ENCODE measurements at regions not wholly inside any gene's neighbourhood (a gene's known extent, or its start where the extent isn't known, plus 50 kb on each side); places are given as distances from the start of the nearest gene placed in this dataset.

DNA sequence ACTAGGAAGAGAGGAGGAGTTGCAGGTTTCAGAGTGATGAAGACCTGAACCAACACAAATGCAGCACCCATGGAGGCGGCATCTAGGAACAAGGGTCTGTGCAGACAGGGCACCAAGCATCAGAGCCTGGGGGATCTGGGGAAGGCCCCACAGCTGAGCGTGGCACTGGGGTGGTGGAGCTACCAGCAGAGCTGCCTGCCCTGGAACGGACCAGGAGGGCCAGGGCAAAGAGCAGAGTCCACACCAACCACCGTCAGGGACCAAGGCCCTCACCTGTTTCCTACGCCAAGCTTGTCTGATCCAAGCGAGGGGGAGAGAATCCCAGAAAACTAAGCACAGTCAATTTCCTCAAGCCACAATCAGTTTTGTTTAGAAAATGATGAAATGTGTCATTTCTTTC, 79.0 kb upstream of the SYT6 start:
- TF ChIP-seq, protein P1, sequence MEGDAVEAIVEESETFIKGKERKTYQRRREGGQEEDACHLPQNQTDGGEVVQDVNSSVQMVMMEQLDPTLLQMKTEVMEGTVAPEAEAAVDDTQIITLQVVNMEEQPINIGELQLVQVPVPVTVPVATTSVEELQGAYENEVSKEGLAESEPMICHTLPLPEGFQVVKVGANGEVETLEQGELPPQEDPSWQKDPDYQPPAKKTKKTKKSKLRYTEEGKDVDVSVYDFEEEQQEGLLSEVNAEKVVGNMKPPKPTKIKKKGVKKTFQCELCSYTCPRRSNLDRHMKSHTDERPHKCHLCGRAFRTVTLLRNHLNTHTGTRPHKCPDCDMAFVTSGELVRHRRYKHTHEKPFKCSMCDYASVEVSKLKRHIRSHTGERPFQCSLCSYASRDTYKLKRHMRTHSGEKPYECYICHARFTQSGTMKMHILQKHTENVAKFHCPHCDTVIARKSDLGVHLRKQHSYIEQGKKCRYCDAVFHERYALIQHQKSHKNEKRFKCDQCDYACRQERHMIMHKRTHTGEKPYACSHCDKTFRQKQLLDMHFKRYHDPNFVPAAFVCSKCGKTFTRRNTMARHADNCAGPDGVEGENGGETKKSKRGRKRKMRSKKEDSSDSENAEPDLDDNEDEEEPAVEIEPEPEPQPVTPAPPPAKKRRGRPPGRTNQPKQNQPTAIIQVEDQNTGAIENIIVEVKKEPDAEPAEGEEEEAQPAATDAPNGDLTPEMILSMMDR (conservative IDR thresholded peaks at IDR 0.05; ENCODE audit: low read depth, low read length), result no peak
- TF ChIP-seq EZH2 (IDR thresholded peaks at IDR 0.05; ENCODE audit: borderline replicate concordance, low read depth, low read length, poor library complexity, severe bottlenecking), result no peak
